GM23338 (cell line): ENCODE measurements at regions not wholly inside any gene's neighbourhood (a gene's known extent, or its start where the extent isn't known, plus 50 kb on each side); places are given as distances from the start of the nearest gene placed in this dataset.

Experiments used
- ATAC-seq: fragments of 200-7000 bp; cut with Tn5 transposase; 3 replicates; pipeline ENCODE4 v1.9.1; 2020
- DNase-seq: peaks from one replicate; pipeline ENCODE4 v3.0.0-alpha.2; 2015; ENCODE audit warnings: low spot score
- H2AFZ ChIP-seq: fragments of 200-600 bp; sonication (generic); 2 replicates; pipeline ENCODE4 v1.8.0; 2016; ENCODE audit warnings: antibody characterized with exemption, mild to moderate bottlenecking, moderate library complexity
- H3F3A ChIP-seq: fragments of 200-600 bp; sonication (generic); replicated peaks from 2 replicates; pipeline ENCODE4 v1.8.0; 2017; ENCODE audit warnings: antibody characterized with exemption, mixed run types, low read depth
- H3K27ac ChIP-seq: fragments of 200-600 bp; sonication (generic); 2 replicates; pipeline ENCODE4 v1.6.1; 2016; ENCODE audit warnings: low read depth
- H3K27me3 ChIP-seq: fragments of 200-600 bp; sonication (generic); 2 replicates; pipeline ENCODE4 v1.8.0; 2016; ENCODE audit warnings: mild to moderate bottlenecking, mixed run types, moderate library complexity; ENCODE audit not compliant: insufficient read depth
- H3K36me3 ChIP-seq: fragments of 200-600 bp; sonication (generic); 2 replicates; pipeline ENCODE4 v1.8.0; 2016; ENCODE audit warnings: mild to moderate bottlenecking; ENCODE audit not compliant: insufficient read depth
- H3K4me1 ChIP-seq: fragments of 200-600 bp; sonication (generic); 2 replicates; pipeline ENCODE4 v1.8.0; 2016; ENCODE audit warnings: mild to moderate bottlenecking, moderate library complexity; ENCODE audit not compliant: insufficient read depth
- H3K4me2 ChIP-seq: fragments of 200-600 bp; sonication (generic); 2 replicates; pipeline ENCODE4 v1.7.1; 2017; ENCODE audit warnings: mixed run types
- H3K4me3 ChIP-seq: fragments of 200-600 bp; sonication (generic); 2 replicates; pipeline ENCODE4 v1.6.1; 2016; ENCODE audit warnings: mixed run types
- H3K79me2 ChIP-seq: fragments of 200-600 bp; sonication (generic); replicated peaks from 2 replicates; pipeline ENCODE4 v1.8.0; 2017; ENCODE audit warnings: mild to moderate bottlenecking; ENCODE audit not compliant: insufficient read depth
- H3K9me2 ChIP-seq: fragments of 200-600 bp; sonication (generic); 2 replicates; pipeline ENCODE4 v1.8.0; 2017; ENCODE audit not compliant: insufficient read depth
- H4K20me1 ChIP-seq: fragments of 200-600 bp; sonication (generic); replicated peaks from 2 replicates; pipeline ENCODE4 v1.8.0; 2017; ENCODE audit warnings: mild to moderate bottlenecking; ENCODE audit not compliant: insufficient read depth
- H3K27ac Mint-ChIP-seq: 2 replicates; pipeline ENCODE4 v1.8.0; 2020; ENCODE audit warnings: inconsistent platforms, mild to moderate bottlenecking, moderate library complexity, mixed read lengths
- H3K27me3 Mint-ChIP-seq: 3 replicates; pipeline ENCODE4 v1.8.0; 2022; ENCODE audit warnings: low read depth, mild to moderate bottlenecking, moderate library complexity, mixed read lengths, inconsistent platforms; ENCODE audit not compliant: insufficient read depth, poor library complexity
- H3K36me3 Mint-ChIP-seq: 3 replicates; pipeline ENCODE4 v1.8.0; 2021; ENCODE audit warnings: low read depth, mild to moderate bottlenecking, inconsistent platforms, moderate library complexity, mixed read lengths
- H3K4me1 Mint-ChIP-seq: 3 replicates; pipeline ENCODE4 v1.8.0; 2020; ENCODE audit warnings: mild to moderate bottlenecking, inconsistent platforms, mixed read lengths
- H3K4me3 Mint-ChIP-seq: 3 replicates; pipeline ENCODE4 v1.8.0; 2021; ENCODE audit warnings: moderate library complexity, mild to moderate bottlenecking, inconsistent platforms, mixed read lengths
- H3K9me3 Mint-ChIP-seq: 3 replicates; pipeline ENCODE4 v1.8.0; 2020; ENCODE audit warnings: moderate library complexity, mild to moderate bottlenecking, inconsistent platforms, mixed read lengths
- CREB1 ChIP-seq: fragments of 250-450 bp; sonication (Bioruptor Pico); IDR thresholded peaks from 2 replicates; pipeline ENCODE4 v1.5.0; 2020; ENCODE audit warnings: low read depth, mild to moderate bottlenecking, moderate library complexity
- CTCF ChIP-seq, 2 experiments: fragments of 200-600 bp in 1 of 2; sonication (generic) in 1 of 2; conservative IDR thresholded peaks; 2 replicates each; pipeline versions ENCODE4 v1.5.1 to v1.6.1; 2016 to 2017; ENCODE audit warnings: antibody characterized with exemption in 2 of 2, low read depth in 2 of 2, mild to moderate bottlenecking in 2 of 2, moderate library complexity in 1 of 2
- ETS1 ChIP-seq: IDR thresholded peaks from 2 replicates; pipeline ENCODE4 v1.6.1; 2016; ENCODE audit warnings: antibody characterized with exemption
- EZH2 ChIP-seq: fragments of 200-600 bp; sonication (generic); IDR thresholded peaks from one replicate; pipeline ENCODE4 v1.8.0; 2017; ENCODE audit warnings: antibody characterized with exemption, mild to moderate bottlenecking, low read depth; ENCODE audit not compliant: unreplicated experiment
- EZH2phosphoT487 ChIP-seq: fragments of 200-600 bp; sonication (generic); IDR thresholded peaks from one replicate; pipeline ENCODE4 v1.8.1; 2018; ENCODE audit warnings: antibody characterized with exemption; ENCODE audit not compliant: unreplicated experiment
- JUNB ChIP-seq: IDR thresholded peaks from one replicate; pipeline ENCODE4 v1.6.1; 2016; ENCODE audit warnings: antibody characterized with exemption; ENCODE audit not compliant: unreplicated experiment
- NANOG ChIP-seq: IDR thresholded peaks from 2 replicates; pipeline ENCODE4 v1.6.1; 2016; ENCODE audit warnings: antibody characterized with exemption, borderline replicate concordance
- POLR2AphosphoS5 ChIP-seq: IDR thresholded peaks from 2 replicates; pipeline ENCODE4 v1.6.1; 2016; ENCODE audit warnings: antibody characterized with exemption, low read depth
- REST ChIP-seq: IDR thresholded peaks from one replicate; pipeline ENCODE4 v1.6.1; 2018; ENCODE audit warnings: antibody characterized with exemption; ENCODE audit not compliant: unreplicated experiment
- STAT1 ChIP-seq: IDR thresholded peaks from one replicate; pipeline ENCODE4 v1.6.1; 2016; ENCODE audit warnings: antibody characterized with exemption; ENCODE audit not compliant: unreplicated experiment
- ZNF114 ChIP-seq: fragments of 250-450 bp; sonication (Bioruptor Pico); IDR thresholded peaks from 2 replicates; pipeline ENCODE4 v1.5.0; 2020; ENCODE audit warnings: mild to moderate bottlenecking, moderate library complexity
- ZNF331 ChIP-seq: fragments of 250-450 bp; sonication (Bioruptor Pico); IDR thresholded peaks from 2 replicates; pipeline ENCODE4 v1.5.0; 2020; ENCODE audit warnings: low read depth, mild to moderate bottlenecking, moderate library complexity
- ZNF462 ChIP-seq: fragments of 250-450 bp; sonication (Bioruptor Pico); IDR thresholded peaks from 2 replicates; pipeline ENCODE4 v1.5.0; 2020; ENCODE audit warnings: mild to moderate bottlenecking, moderate library complexity

GRCh38 chr6:147787417-147787816 is 278.9 kb downstream of the SAMD5 start (continued):
- TF ChIP-seq ZNF462 (CRISPR knock-in tag) (no peak), ZNF114 (CRISPR knock-in tag) (no peak)

- no peak for DNase-seq
- Mint-ChIP-seq H3K4me3 (no peak overlapping the region), H3K27me3 (no peaks in the 10 kb centered on the region), H3K9me3 (peaks cover 3% of the 10 kb centered on the region; the same call in 1 of the 3 replicates), H3K27ac (no peak overlapping the region), H3K36me3 (no peaks in the 10 kb centered on the region), H3K4me1 (no peaks in the 10 kb centered on the region)
- no peak for ATAC-seq
- H2AFZ ChIP-seq = no peak overlapping the region
- no peaks in the 10 kb centered on the region for H3K9me2 ChIP-seq
- no peaks in the 10 kb centered on the region for H3K36me3 ChIP-seq
- no peaks in the 10 kb centered on the region for H3F3A ChIP-seq
- no peak overlapping the region for H3K27ac ChIP-seq
- no peak overlapping the region for H3K4me2 ChIP-seq
- no peaks in the 10 kb centered on the region for H3K27me3 ChIP-seq
- H4K20me1 ChIP-seq = no peaks in the 10 kb centered on the region
- H3K79me2 ChIP-seq = no peaks in the 10 kb centered on the region
- no peak overlapping the region for H3K4me3 ChIP-seq
- no peaks in the 10 kb centered on the region for H3K4me1 ChIP-seq
- TF ChIP-seq REST (no peak), CTCF (conservative IDR thresholded peaks at IDR 0.05; ENCODE audit: low read depth in 2 of 2) (no peak), STAT1 (no peak), POLR2AphosphoS5 (no peak), EZH2phosphoT487 (no peak), ZNF331 (CRISPR knock-in tag) (no peak), NANOG (no peak), EZH2 (no peak), ETS1 (no peak), JUNB (no peak), CREB1 (no peak), ZNF114 (CRISPR knock-in tag) (no peak)
Measured at GRCh38 chr6:147789430-147789947, 281.0 kb downstream of the SAMD5 start.
